SU-DHL-6 (cell line): ENCODE measurements at regions not wholly inside any gene's neighbourhood (a gene's known extent, or its start where the extent isn't known, plus 50 kb on each side); places are given as distances from the start of the nearest gene placed in this dataset.

ENCODE experiments used
- H2AFZ ChIP-seq: fragments of 200-600 bp; sonication (generic); 2 replicates; pipeline ENCODE4 v1.6.1; 2014; ENCODE audit warnings: low read depth, mild to moderate bottlenecking, moderate library complexity, mixed read lengths, antibody characterized with exemption, low read length; ENCODE audit not compliant: severe bottlenecking
- H3F3A ChIP-seq: fragments of 200-600 bp; shearing (Covaris generic); 2 replicates; pipeline ENCODE4 v1.6.0; 2016; ENCODE audit warnings: antibody characterized with exemption, mild to moderate bottlenecking; ENCODE audit not compliant: insufficient read depth
- H3K27ac ChIP-seq: fragments of 200-600 bp; sonication (generic); 2 replicates; pipeline ENCODE4 v1.5.1; 2016; ENCODE audit warnings: low read depth, mild to moderate bottlenecking, low read length, moderate library complexity, mixed read lengths
- H3K27me3 ChIP-seq: fragments of 200-600 bp; sonication (generic), shearing (Covaris generic); 2 replicates; pipeline ENCODE4 v1.6.0; 2014; ENCODE audit warnings: mild to moderate bottlenecking, low read length
- H3K36me3 ChIP-seq: fragments of 200-600 bp; sonication (generic); 2 replicates; pipeline ENCODE4 v1.6.1; 2014; ENCODE audit warnings: mild to moderate bottlenecking, low read length, mixed read lengths
- H3K4me2 ChIP-seq: fragments of 300-600, 200-600 bp; shearing (Covaris generic), sonication (generic); 2 replicates; pipeline ENCODE4 v1.6.0; 2014; ENCODE audit warnings: low read length, low read depth, mild to moderate bottlenecking; ENCODE audit not compliant: poor library complexity, severe bottlenecking
- H3K4me3 ChIP-seq: fragments of 200-600 bp; sonication (generic); 2 replicates; pipeline ENCODE4 v1.5.1; 2014; ENCODE audit warnings: antibody characterized with exemption, low read length, mild to moderate bottlenecking, mixed read lengths; ENCODE audit not compliant: insufficient read depth, poor library complexity, severe bottlenecking
- H3K79me2 ChIP-seq: fragments of 200-600 bp; sonication (generic); 2 replicates; pipeline ENCODE4 v1.6.1; 2014; ENCODE audit warnings: mild to moderate bottlenecking, low read length, moderate library complexity; ENCODE audit not compliant: insufficient read depth
- H3K9ac ChIP-seq: fragments of 200-600 bp; sonication (generic); 2 replicates; pipeline ENCODE4 v1.7.0; 2014; ENCODE audit warnings: mild to moderate bottlenecking, low read length
- H3K9me2 ChIP-seq: fragments of 200-600 bp; sonication (generic); replicated peaks from 2 replicates; pipeline ENCODE4 v1.6.1; 2014; ENCODE audit warnings: low read length; ENCODE audit not compliant: insufficient read depth
- H3K9me3 ChIP-seq: fragments of 200-600 bp; sonication (generic); 2 replicates; pipeline ENCODE4 v1.6.1; 2014; ENCODE audit warnings: low read length, mixed read lengths; ENCODE audit not compliant: insufficient read depth
- H4K20me1 ChIP-seq: fragments of 200-600 bp; sonication (generic); 2 replicates; pipeline ENCODE4 v1.6.1; 2014; ENCODE audit warnings: low read depth, mild to moderate bottlenecking, antibody characterized with exemption, low read length, moderate library complexity, mixed read lengths
- EZH2phosphoT487 ChIP-seq: fragments of 200-600 bp; sonication (generic), shearing (Covaris generic); conservative IDR thresholded peaks from 2 replicates; pipeline ENCODE4 v1.6.1; 2018; ENCODE audit warnings: mild to moderate bottlenecking, antibody characterized with exemption, low read length, moderate library complexity, mixed read lengths
- TF ChIP-seq, protein P1 (sequence below): fragments of 200-600 bp; sonication (generic); IDR thresholded peaks from one replicate; pipeline ENCODE4 v1.5.1; 2017; ENCODE audit warnings: antibody characterized with exemption, mild to moderate bottlenecking, low read length, moderate library complexity; ENCODE audit not compliant: insufficient read depth, poor library complexity, severe bottlenecking

- no peak overlapping the region for H3K4me3 ChIP-seq
These were observed 72.2 kb upstream of the SPTLC1 start for GRCh38 chr9:92187390-92187789.

GRCh38 chr9:92186631-92187030 lies 71.4 kb upstream of the SPTLC1 start:
- Histone ChIP-seq H2AFZ (no peak overlapping the region), H3K4me3 (no peak overlapping the region), H3K4me2 (no peak overlapping the region), H3K27me3 (no peaks in the 10 kb centered on the region), H4K20me1 (no peaks in the 10 kb centered on the region), H3K79me2 (no peaks in the 10 kb centered on the region), H3K9me2 (no peaks in the 10 kb centered on the region), H3K9ac (no peak overlapping the region), H3K27ac (no peak overlapping the region), H3K36me3 (no peaks in the 10 kb centered on the region), H3F3A (no peaks in the 10 kb centered on the region), H3K9me3 (no peaks in the 10 kb centered on the region)
- no peak for TF ChIP-seq EZH2phosphoT487
- TF ChIP-seq, protein P1, sequence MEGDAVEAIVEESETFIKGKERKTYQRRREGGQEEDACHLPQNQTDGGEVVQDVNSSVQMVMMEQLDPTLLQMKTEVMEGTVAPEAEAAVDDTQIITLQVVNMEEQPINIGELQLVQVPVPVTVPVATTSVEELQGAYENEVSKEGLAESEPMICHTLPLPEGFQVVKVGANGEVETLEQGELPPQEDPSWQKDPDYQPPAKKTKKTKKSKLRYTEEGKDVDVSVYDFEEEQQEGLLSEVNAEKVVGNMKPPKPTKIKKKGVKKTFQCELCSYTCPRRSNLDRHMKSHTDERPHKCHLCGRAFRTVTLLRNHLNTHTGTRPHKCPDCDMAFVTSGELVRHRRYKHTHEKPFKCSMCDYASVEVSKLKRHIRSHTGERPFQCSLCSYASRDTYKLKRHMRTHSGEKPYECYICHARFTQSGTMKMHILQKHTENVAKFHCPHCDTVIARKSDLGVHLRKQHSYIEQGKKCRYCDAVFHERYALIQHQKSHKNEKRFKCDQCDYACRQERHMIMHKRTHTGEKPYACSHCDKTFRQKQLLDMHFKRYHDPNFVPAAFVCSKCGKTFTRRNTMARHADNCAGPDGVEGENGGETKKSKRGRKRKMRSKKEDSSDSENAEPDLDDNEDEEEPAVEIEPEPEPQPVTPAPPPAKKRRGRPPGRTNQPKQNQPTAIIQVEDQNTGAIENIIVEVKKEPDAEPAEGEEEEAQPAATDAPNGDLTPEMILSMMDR, result no peak

More at GRCh38 chr9:92187390-92187789, 72.2 kb upstream of the SPTLC1 start:
- H3K79me2 ChIP-seq, result no peaks in the 10 kb centered on the region
- no peaks in the 10 kb centered on the region for H3K27me3 ChIP-seq
- no peak overlapping the region for H3K4me2 ChIP-seq
- H3K9me2 ChIP-seq, result no peaks in the 10 kb centered on the region
- H3K27ac ChIP-seq, result no peak overlapping the region
- no peaks in the 10 kb centered on the region for H3K36me3 ChIP-seq
- no peaks in the 10 kb centered on the region for H3K9me3 ChIP-seq
- H2AFZ ChIP-seq, result no peak overlapping the region
- no peaks in the 10 kb centered on the region for H4K20me1 ChIP-seq
- TF ChIP-seq, protein P1, result no peak
- TF ChIP-seq EZH2phosphoT487, result no peak
- no peak overlapping the region for H3K9ac ChIP-seq
- no peaks in the 10 kb centered on the region for H3F3A ChIP-seq

GRCh38 chr9:92185681-92186080 lies 70.5 kb upstream of the SPTLC1 start:
- Histone ChIP-seq H3F3A (no peaks in the 10 kb centered on the region), H2AFZ (no peak overlapping the region), H3K27ac (no peak overlapping the region), H3K4me3 (no peak overlapping the region), H3K9ac (no peak overlapping the region), H3K9me3 (no peaks in the 10 kb centered on the region), H3K9me2 (no peaks in the 10 kb centered on the region), H3K36me3 (no peaks in the 10 kb centered on the region), H4K20me1 (no peaks in the 10 kb centered on the region), H3K27me3 (no peaks in the 10 kb centered on the region), H3K79me2 (no peaks in the 10 kb centered on the region), H3K4me2 (no peak overlapping the region)
- TF ChIP-seq, protein P1, result no peak
- no peak for TF ChIP-seq EZH2phosphoT487

- Histone ChIP-seq H3K27me3 (no peaks in the 10 kb centered on the region), H3K4me2 (no peak overlapping the region), H3K4me3 (no peak overlapping the region), H3K36me3 (no peaks in the 10 kb centered on the region), H3K79me2 (no peaks in the 10 kb centered on the region), H3K27ac (no peak overlapping the region), H3K9ac (no peak overlapping the region), H2AFZ (no peak overlapping the region), H4K20me1 (no peaks in the 10 kb centered on the region), H3K9me2 (no peaks in the 10 kb centered on the region), H3F3A (no peaks in the 10 kb centered on the region), H3K9me3 (no peaks in the 10 kb centered on the region)
- TF ChIP-seq, protein P1, result no peak
- no peak for TF ChIP-seq EZH2phosphoT487
These were observed 69.9 kb upstream of the SPTLC1 start for GRCh38 chr9:92185096-92185495.
